Mammary epithelial cell (primary cell): ENCODE measurements at regions not wholly inside any gene's neighbourhood (a gene's known extent, or its start where the extent isn't known, plus 50 kb on each side); places are given as distances from the start of the nearest gene placed in this dataset.

Experiments used
- EZH2 ChIP-seq: IDR thresholded peaks from 2 replicates; pipeline ENCODE4 v1.6.1; 2012; ENCODE audit warnings: low read length, inconsistent platforms, borderline replicate concordance
- TF ChIP-seq, protein P1 (sequence below), 2 donors: IDR thresholded peaks in 1 of 2; conservative IDR thresholded peaks in 1 of 2; 2 replicates each; pipeline ENCODE4 v1.5.1; 2011 to 2012; ENCODE audit warnings: inconsistent platforms in 2 of 2, low read length in 2 of 2, mild to moderate bottlenecking in 2 of 2, control low read depth in 1 of 2, low read depth in 1 of 2; ENCODE audit not compliant: insufficient read depth in 1 of 2; ENCODE audit errors: extremely low read depth in 1 of 2

DNA sequence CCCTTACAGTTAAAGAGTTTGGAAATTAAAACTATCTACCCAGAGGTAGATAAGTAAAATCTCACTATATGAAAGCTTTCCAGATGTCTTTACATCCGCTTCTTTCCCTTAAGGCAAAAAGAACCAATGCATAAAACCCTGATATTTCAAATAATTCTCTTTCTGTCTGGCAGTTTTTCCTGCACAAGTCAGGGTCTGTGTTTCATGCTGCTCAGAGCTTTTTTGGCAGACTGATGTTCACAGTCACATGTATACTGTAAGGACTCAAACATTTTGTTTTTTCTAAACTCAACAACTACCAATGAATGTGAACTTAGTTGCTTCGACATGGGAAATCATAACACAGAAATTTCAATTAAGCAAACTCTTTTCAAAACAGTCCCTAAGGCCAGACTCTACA lies 988.4 kb downstream of the EPHA3 start:
- TF ChIP-seq, protein P1, sequence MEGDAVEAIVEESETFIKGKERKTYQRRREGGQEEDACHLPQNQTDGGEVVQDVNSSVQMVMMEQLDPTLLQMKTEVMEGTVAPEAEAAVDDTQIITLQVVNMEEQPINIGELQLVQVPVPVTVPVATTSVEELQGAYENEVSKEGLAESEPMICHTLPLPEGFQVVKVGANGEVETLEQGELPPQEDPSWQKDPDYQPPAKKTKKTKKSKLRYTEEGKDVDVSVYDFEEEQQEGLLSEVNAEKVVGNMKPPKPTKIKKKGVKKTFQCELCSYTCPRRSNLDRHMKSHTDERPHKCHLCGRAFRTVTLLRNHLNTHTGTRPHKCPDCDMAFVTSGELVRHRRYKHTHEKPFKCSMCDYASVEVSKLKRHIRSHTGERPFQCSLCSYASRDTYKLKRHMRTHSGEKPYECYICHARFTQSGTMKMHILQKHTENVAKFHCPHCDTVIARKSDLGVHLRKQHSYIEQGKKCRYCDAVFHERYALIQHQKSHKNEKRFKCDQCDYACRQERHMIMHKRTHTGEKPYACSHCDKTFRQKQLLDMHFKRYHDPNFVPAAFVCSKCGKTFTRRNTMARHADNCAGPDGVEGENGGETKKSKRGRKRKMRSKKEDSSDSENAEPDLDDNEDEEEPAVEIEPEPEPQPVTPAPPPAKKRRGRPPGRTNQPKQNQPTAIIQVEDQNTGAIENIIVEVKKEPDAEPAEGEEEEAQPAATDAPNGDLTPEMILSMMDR (conservative IDR thresholded peaks at IDR 0.05 in 1 of 2, IDR thresholded peaks at IDR 0.05 in 1 of 2; ENCODE audit: extremely low read depth in 1 of 2, insufficient read depth in 1 of 2, low read depth in 1 of 2, low read length in 2 of 2) = no peak
- no peak for TF ChIP-seq EZH2
